HCT116 (cell line): ENCODE measurements at regions not wholly inside any gene's neighbourhood (a gene's known extent, or its start where the extent isn't known, plus 50 kb on each side); places are given as distances from the start of the nearest gene placed in this dataset.

ENCODE experiments used
- ATAC-seq: fragments of 200-7000 bp; cut with Tn5 transposase; 2 replicates; pipeline ENCODE4 v1.9.1; 2020; ENCODE audit warnings: mild to moderate bottlenecking, moderate library complexity
- BruUV-seq: library from RNA; stranded (reverse); fragments of 400-500 nt; replicated peaks from 2 replicates; lab custom pipeline; 2021; lab: Mats Ljungman, UMichigan
- CTCF ChIA-PET: fragments of 300-600 bp; sonication (Branson Sonifier 250); formaldehyde crosslinking; loops from one replicate; lab custom pipeline; 2021; ENCODE audit warnings: antibody characterized with exemption; lab: Charles Lee
- POLR2A ChIA-PET: fragments of 300-600, 350-600 bp; sonication (Branson Sonifier 250); formaldehyde crosslinking; loops from one replicate; lab custom pipeline; 2021; ENCODE audit warnings: antibody characterized with exemption; lab: Charles Lee
- RAD21 ChIA-PET, 2 experiments: fragments of 300-600 bp; sonication (Branson Sonifier 250); formaldehyde crosslinking; loops; one replicate each; lab custom pipeline; 2023; ENCODE audit warnings: low total read pairs in 2 of 2; ENCODE audit not compliant: uncharacterized antibody in 2 of 2, unreplicated experiment in 2 of 2, low non-redundant PET in 1 of 2; lab: Charles Lee
- DNase-seq: peaks from one replicate; pipeline ENCODE4 v3.0.0-alpha.2; 2010; ENCODE audit warnings: low read depth, low spot score
- H2AFZ ChIP-seq: fragments of 200-600 bp; shearing (Covaris generic), sonication (generic); 2 replicates; pipeline ENCODE4 v1.6.1; 2017; ENCODE audit warnings: low read depth, mixed run types, mixed read lengths, antibody characterized with exemption, low read length; ENCODE audit not compliant: poor library complexity, severe bottlenecking
- H3K27ac ChIP-seq: 2 replicates; pipeline ENCODE4 v1.5.1; 2012; ENCODE audit warnings: low read depth, low read length
- H3K27me3 ChIP-seq: fragments of 200-600 bp; sonication (generic); 2 replicates; pipeline ENCODE4 v1.6.1; 2016; ENCODE audit warnings: mixed run types, low read length, mixed read lengths; ENCODE audit not compliant: insufficient read depth
- H3K36me3 ChIP-seq, 2 experiments: fragments of 200-500 bp in 1 of 2; fragments of 200-600 bp in 1 of 2; sonication (Bioruptor generic) in 1 of 2; sonication (generic) in 1 of 2; 2 replicates each; pipeline versions ENCODE4 v1.5.1 to v1.6.1; 2014 to 2016; ENCODE audit warnings: low read length in 2 of 2, inconsistent platforms in 1 of 2, mixed read lengths in 1 of 2, mixed run types in 1 of 2; ENCODE audit not compliant: insufficient read depth in 2 of 2, control insufficient read depth in 1 of 2
- H3K4me1 ChIP-seq, 2 experiments: fragments of 200-600 bp in 1 of 2; sonication (generic) in 1 of 2; 2 replicates each; pipeline versions ENCODE4 v1.5.1 to v1.6.1; 2012 to 2017; ENCODE audit warnings: low read length in 2 of 2, inconsistent platforms in 1 of 2, mild to moderate bottlenecking in 1 of 2, mixed read lengths in 1 of 2, mixed run types in 1 of 2, moderate library complexity in 1 of 2; ENCODE audit not compliant: insufficient read depth in 2 of 2, control insufficient read depth in 1 of 2
- H3K4me2 ChIP-seq: fragments of 200-600 bp; sonication (generic); 2 replicates; pipeline ENCODE4 v1.6.1; 2017; ENCODE audit warnings: mixed run types, low read length, mixed read lengths
- H3K4me3 ChIP-seq, 2 experiments: fragments of 200-600 bp in 1 of 2; sonication (generic) in 1 of 2; replicated peaks in 1 of 2; 2 replicates each; pipeline ENCODE4 v1.5.1; 2011 to 2016; ENCODE audit warnings: low read length in 2 of 2, control low read depth in 1 of 2, low read depth in 1 of 2, mild to moderate bottlenecking in 1 of 2, mixed read lengths in 1 of 2, mixed run types in 1 of 2
- H3K79me2 ChIP-seq: fragments of 200-600 bp; sonication (generic); 2 replicates; pipeline ENCODE4 v1.6.1; 2017; ENCODE audit warnings: mild to moderate bottlenecking, mixed run types, low read length, moderate library complexity, mixed read lengths; ENCODE audit not compliant: insufficient read depth
- H3K9ac ChIP-seq: fragments of 200-600 bp; sonication (generic); 2 replicates; pipeline ENCODE4 v1.6.1; 2016; ENCODE audit warnings: low read length, mixed read lengths
- H3K9me2 ChIP-seq: fragments of 200-600 bp; sonication (generic), shearing (Covaris generic); 2 replicates; pipeline ENCODE4 v1.6.1; 2017; ENCODE audit warnings: mixed run types, mild to moderate bottlenecking, moderate library complexity; ENCODE audit not compliant: insufficient read depth
- H3K9me3 ChIP-seq, 2 experiments: fragments of 200-500 bp in 1 of 2; fragments of 200-600 bp in 1 of 2; sonication (Bioruptor generic) in 1 of 2; sonication (generic) in 1 of 2; 2 replicates each; pipeline ENCODE4 v1.6.1; 2014 to 2017; ENCODE audit warnings: low read length in 2 of 2, mixed read lengths in 2 of 2, inconsistent platforms in 1 of 2, low read depth in 1 of 2, mild to moderate bottlenecking in 1 of 2, mixed run types in 1 of 2, moderate library complexity in 1 of 2; ENCODE audit not compliant: control insufficient read depth in 1 of 2, insufficient read depth in 1 of 2
- H4K20me1 ChIP-seq: fragments of 200-600 bp; sonication (generic), shearing (Covaris generic); 2 replicates; pipeline ENCODE4 v1.6.1; 2017; ENCODE audit warnings: mixed run types, mild to moderate bottlenecking, moderate library complexity; ENCODE audit not compliant: insufficient read depth
- ATF3 ChIP-seq: IDR thresholded peaks from 2 replicates; pipeline ENCODE4 v1.6.1; 2012
- CBX3 ChIP-seq: IDR thresholded peaks from 2 replicates; pipeline ENCODE4 v1.6.1; 2012; ENCODE audit warnings: low read depth
- CEBPB ChIP-seq: IDR thresholded peaks from 2 replicates; pipeline ENCODE4 v1.6.1; 2012; ENCODE audit warnings: low read depth
- EGR1 ChIP-seq: IDR thresholded peaks from 2 replicates; pipeline ENCODE4 v1.6.1; 2012; ENCODE audit warnings: low read depth
- ELF1 ChIP-seq: IDR thresholded peaks from 2 replicates; pipeline ENCODE4 v1.6.1; 2012; ENCODE audit warnings: low read depth, borderline replicate concordance
- EZH2 ChIP-seq: fragments of 200-600 bp; sonication (generic); IDR thresholded peaks from 2 replicates; pipeline ENCODE4 v1.6.1; 2017; ENCODE audit warnings: antibody characterized with exemption, mixed run types
- MAX ChIP-seq: IDR thresholded peaks from 2 replicates; pipeline ENCODE4 v1.6.1; 2012
- POLR2A ChIP-seq: IDR thresholded peaks from 2 replicates; pipeline ENCODE4 v1.7.0; 2011; ENCODE audit warnings: borderline replicate concordance; ENCODE audit not compliant: insufficient read depth, insufficient read length; ENCODE audit errors: extremely low read depth
- POLR2AphosphoS5 ChIP-seq: IDR thresholded peaks from 2 replicates; pipeline ENCODE4 v1.6.1; 2011; ENCODE audit warnings: mild to moderate bottlenecking, low read depth, low read length, moderate library complexity
- RAD21 ChIP-seq: IDR thresholded peaks from 2 replicates; pipeline ENCODE4 v1.6.1; 2012; ENCODE audit warnings: low read depth, mild to moderate bottlenecking
- SP1 ChIP-seq: IDR thresholded peaks from 2 replicates; pipeline ENCODE4 v1.6.1; 2012; ENCODE audit warnings: low read depth
- SRF ChIP-seq: IDR thresholded peaks from 2 replicates; pipeline ENCODE4 v1.6.1; 2012; ENCODE audit warnings: low read depth
- ZBTB33 ChIP-seq: IDR thresholded peaks from 2 replicates; pipeline ENCODE4 v1.6.1; 2011; ENCODE audit warnings: mild to moderate bottlenecking, low read length, moderate library complexity; ENCODE audit not compliant: insufficient replicate concordance; ENCODE audit errors: extremely low read depth
- ZFX ChIP-seq: fragments of 450-650 bp; IDR thresholded peaks from 2 replicates; pipeline ENCODE4 v1.6.1; 2017
- ZNF274 ChIP-seq: fragments of 200-500 bp; sonication (Bioruptor generic); IDR thresholded peaks from 2 replicates; pipeline ENCODE4 v1.6.1; 2014; ENCODE audit warnings: mild to moderate bottlenecking, low read depth, low read length, inconsistent platforms
- intact Hi-C: fragments of 100-400 bp; cut with micrococcal nuclease; formaldehyde crosslinking; loops from 2 replicates; pipeline ENCODE4 v1.10.0; 2022

- DNase-seq (no peak), ATAC-seq (no peak)
- H3K4me1 ChIP-seq, result no peaks in the 10 kb centered on the region
- TF ChIP-seq CBX3 (no peak), CEBPB (no peak), SRF (no peak), MAX (no peak), EZH2 (no peak), ELF1 (no peak), ZBTB33 (no peak), RAD21 (no peak), ATF3 (no peak), ZFX (no peak), EGR1 (no peak), POLR2AphosphoS5 (no peak), POLR2A (no peak), SP1 (no peak), ZNF274 (no peak)
- H3K79me2 ChIP-seq, result no peaks in the 10 kb centered on the region
- H3K9me2 ChIP-seq, result no peaks in the 10 kb centered on the region
- CTCF ChIA-PET, result no interaction called here
- no peaks in the 10 kb centered on the region; a peak in 1 of 4 replicates for H3K9me3 ChIP-seq
- no peak overlapping the region for H2AFZ ChIP-seq
- no peak overlapping the region for H3K4me2 ChIP-seq
- no TSS peak for BruUV-seq
- POLR2A ChIA-PET, result no interaction called here
- no peak overlapping the region for H3K4me3 ChIP-seq
- H3K36me3 ChIP-seq, result no peaks in the 10 kb centered on the region
- H3K9ac ChIP-seq, result no peak overlapping the region
- RAD21 ChIA-PET, result no interaction called here
- intact Hi-C loops, result no loop called here
- H4K20me1 ChIP-seq, result no peaks in the 10 kb centered on the region
- no peak overlapping the region for H3K27ac ChIP-seq
- H3K27me3 ChIP-seq, result no peaks in the 10 kb centered on the region
Measured at GRCh38 chr5:162410365-162410764, 342.8 kb downstream of the GABRG2 start.
